ENCODE measurements at regions not wholly inside any gene's neighbourhood (a gene's known extent, or its start where the extent isn't known, plus 50 kb on each side); places are given as distances from the start of the nearest gene placed in this dataset.

- TF ChIP-seq CTCF (IDR thresholded peaks at IDR 0.05 in 2 of 3, conservative IDR thresholded peaks at IDR 0.05 in 1 of 3; ENCODE audit: borderline replicate concordance in 1 of 3, insufficient read depth in 1 of 3, low read depth in 2 of 3, low read length in 2 of 3) (no peak), POLR2A (IDR thresholded peaks at IDR 0.05; ENCODE audit: borderline replicate concordance, extremely low read depth, insufficient read depth, insufficient read length) (no peak), MAX (IDR thresholded peaks at IDR 0.05) (peak; percentile 14; the same call in 1 of the 2 replicates), POLR2AphosphoS5 (IDR thresholded peaks at IDR 0.05; ENCODE audit: low read depth, low read length) (no peak), EGR1 (IDR thresholded peaks at IDR 0.05; ENCODE audit: low read depth) (no peak), ZBTB33 (IDR thresholded peaks at IDR 0.05; ENCODE audit: extremely low read depth, insufficient replicate concordance, low read length) (no peak), SP1 (IDR thresholded peaks at IDR 0.05; ENCODE audit: low read depth) (no peak), YY1 (IDR thresholded peaks at IDR 0.05; ENCODE audit: extremely low read depth, insufficient replicate concordance, low read depth, low read length) (no peak), EZH2phosphoT487 (IDR thresholded peaks at IDR 0.05; ENCODE audit: borderline replicate concordance) (no peak), EZH2 (IDR thresholded peaks at IDR 0.05) (no peak), FOSL1 (IDR thresholded peaks at IDR 0.05; ENCODE audit: low read depth) (no peak), REST (IDR thresholded peaks at IDR 0.05; ENCODE audit: low read depth) (no peak), CEBPB (IDR thresholded peaks at IDR 0.05; ENCODE audit: low read depth) (0 out of 2 replicates have a peak, but pooled peaks have one; percentile 12)
Observed at GRCh38 chr4:30866346-30866745, 146.2 kb downstream of the PCDH7 start.

All from HCT116 (cell line).